ENCODE measurements at regions not wholly inside any gene's neighbourhood (a gene's known extent, or its start where the extent isn't known, plus 50 kb on each side); places are given as distances from the start of the nearest gene placed in this dataset.
A peak's percentile ranks its signal among the peaks of the same experiment; 100 is the strongest.

DNA sequence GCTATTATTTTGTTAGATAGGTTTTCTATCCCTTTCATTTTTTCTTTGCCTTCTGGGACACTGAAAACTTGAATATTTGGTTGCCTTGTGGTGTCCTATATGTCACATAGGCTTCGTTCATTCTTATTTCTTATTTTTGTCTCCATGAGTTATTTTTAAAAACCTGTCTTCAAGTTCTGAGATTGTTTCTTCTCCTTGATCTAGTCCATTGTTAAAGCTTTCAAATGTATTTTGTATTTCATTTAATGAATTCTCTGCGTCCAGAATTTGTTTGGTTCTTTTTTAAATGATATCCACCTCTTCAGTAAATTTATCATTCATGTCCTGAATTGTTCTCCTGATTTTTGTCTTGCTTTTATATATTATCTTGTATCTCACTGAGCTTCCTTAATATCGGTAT, 243.2 kb upstream of the BMP2 start:
- Histone ChIP-seq H3K4me3 (ENCODE audit: low read length) (no peak overlapping the region), H3K27ac (ENCODE audit: low read depth, low read length) (no peak overlapping the region), H3F3A (ENCODE audit: control insufficient read depth, insufficient read depth) (no peaks in the 10 kb centered on the region), H3K79me2 (ENCODE audit: control insufficient read depth, low read length) (no peaks in the 10 kb centered on the region), H4K20me1 (ENCODE audit: control insufficient read depth, insufficient read depth, low read depth, low read length) (no peaks in the 10 kb centered on the region), H3K9me2 (replicated peaks; ENCODE audit: control insufficient read depth, low read length) (no peaks in the 10 kb centered on the region), H3K36me3 (ENCODE audit: control insufficient read depth, low read length) (no peaks in the 10 kb centered on the region), H3K9me3 (ENCODE audit: control insufficient read depth, insufficient read depth, low read length) (peaks cover 7% of the 10 kb centered on the region; the same call in 1 of the 2 replicates), H3K4me2 (ENCODE audit: low read length) (no peak overlapping the region), H3K27me3 (ENCODE audit: control insufficient read depth, low read length) (no peaks in the 10 kb centered on the region), H3K4me1 (ENCODE audit: control insufficient read depth, low read length) (no peaks in the 10 kb centered on the region)
- TF ChIP-seq, protein P1, sequence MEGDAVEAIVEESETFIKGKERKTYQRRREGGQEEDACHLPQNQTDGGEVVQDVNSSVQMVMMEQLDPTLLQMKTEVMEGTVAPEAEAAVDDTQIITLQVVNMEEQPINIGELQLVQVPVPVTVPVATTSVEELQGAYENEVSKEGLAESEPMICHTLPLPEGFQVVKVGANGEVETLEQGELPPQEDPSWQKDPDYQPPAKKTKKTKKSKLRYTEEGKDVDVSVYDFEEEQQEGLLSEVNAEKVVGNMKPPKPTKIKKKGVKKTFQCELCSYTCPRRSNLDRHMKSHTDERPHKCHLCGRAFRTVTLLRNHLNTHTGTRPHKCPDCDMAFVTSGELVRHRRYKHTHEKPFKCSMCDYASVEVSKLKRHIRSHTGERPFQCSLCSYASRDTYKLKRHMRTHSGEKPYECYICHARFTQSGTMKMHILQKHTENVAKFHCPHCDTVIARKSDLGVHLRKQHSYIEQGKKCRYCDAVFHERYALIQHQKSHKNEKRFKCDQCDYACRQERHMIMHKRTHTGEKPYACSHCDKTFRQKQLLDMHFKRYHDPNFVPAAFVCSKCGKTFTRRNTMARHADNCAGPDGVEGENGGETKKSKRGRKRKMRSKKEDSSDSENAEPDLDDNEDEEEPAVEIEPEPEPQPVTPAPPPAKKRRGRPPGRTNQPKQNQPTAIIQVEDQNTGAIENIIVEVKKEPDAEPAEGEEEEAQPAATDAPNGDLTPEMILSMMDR (IDR thresholded peaks at IDR 0.05; ENCODE audit: low read depth, low read length, poor library complexity, severe bottlenecking) = no peak
- no peak for TF ChIP-seq EZH2phosphoT487 (IDR thresholded peaks at IDR 0.05; ENCODE audit: borderline replicate concordance, low read length)

DNA sequence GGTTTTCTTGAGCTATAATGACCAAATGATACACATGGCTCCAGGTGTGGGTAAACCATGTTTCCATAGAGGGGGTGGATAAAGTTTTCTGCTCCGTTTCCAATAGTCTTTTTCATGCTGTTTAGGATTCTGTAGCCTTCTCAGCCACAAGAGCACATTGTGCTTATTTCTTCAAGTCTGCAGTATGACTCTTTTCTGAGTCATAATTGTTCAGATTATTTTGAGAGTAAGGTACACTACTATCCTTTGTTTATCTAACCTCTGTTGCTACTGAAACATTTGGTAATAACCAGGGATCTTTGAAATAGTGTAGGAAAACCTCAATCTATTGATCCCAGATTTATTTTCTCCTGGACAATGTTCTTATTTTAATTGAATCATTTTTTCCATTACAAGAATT, 247.9 kb upstream of the BMP2 start:
- no peaks in the 10 kb centered on the region for H3K9me3 ChIP-seq (ENCODE audit: control insufficient read depth, insufficient read depth, low read length)
- TF ChIP-seq EZH2phosphoT487 (IDR thresholded peaks at IDR 0.05; ENCODE audit: borderline replicate concordance, low read length) = no peak
- TF ChIP-seq, protein P1 (IDR thresholded peaks at IDR 0.05; ENCODE audit: low read depth, low read length, poor library complexity, severe bottlenecking) = no peak
- no peak overlapping the region for H3K27ac ChIP-seq (ENCODE audit: low read depth, low read length)
- H3K4me1 ChIP-seq (ENCODE audit: control insufficient read depth, low read length) = peaks cover 18% of the 10 kb centered on the region
- no peaks in the 10 kb centered on the region for H3K79me2 ChIP-seq (ENCODE audit: control insufficient read depth, low read length)
- H3K4me2 ChIP-seq (ENCODE audit: low read length) = no peak overlapping the region
- no peak overlapping the region for H3K4me3 ChIP-seq (ENCODE audit: low read length)
- no peaks in the 10 kb centered on the region for H4K20me1 ChIP-seq (ENCODE audit: control insufficient read depth, insufficient read depth, low read depth, low read length)
- H3F3A ChIP-seq (ENCODE audit: control insufficient read depth, insufficient read depth) = no peaks in the 10 kb centered on the region
- H3K27me3 ChIP-seq (ENCODE audit: control insufficient read depth, low read length) = no peaks in the 10 kb centered on the region
- H3K36me3 ChIP-seq (ENCODE audit: control insufficient read depth, low read length) = no peaks in the 10 kb centered on the region
- H3K9me2 ChIP-seq (replicated peaks; ENCODE audit: control insufficient read depth, low read length) = no peaks in the 10 kb centered on the region

DNA sequence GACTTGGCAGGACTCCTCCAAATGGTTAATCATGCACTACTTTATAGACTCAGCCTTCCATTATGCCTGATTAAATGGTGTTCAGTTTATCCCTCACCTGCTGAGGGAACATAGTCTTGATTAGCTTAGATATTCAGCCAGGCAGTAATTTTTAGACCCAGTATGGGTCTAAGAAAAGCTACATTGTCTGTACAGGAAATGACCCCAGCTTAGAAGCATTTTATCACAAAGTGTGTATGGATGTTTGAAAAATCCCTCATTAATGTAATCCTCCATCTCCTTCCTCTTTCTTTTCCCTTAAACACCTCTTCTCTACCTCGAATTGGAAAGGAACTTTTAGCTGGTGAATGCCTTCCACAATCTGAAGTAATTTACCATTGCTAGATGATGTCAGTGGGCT, 252.2 kb upstream of the BMP2 start:
- H3F3A ChIP-seq (ENCODE audit: control insufficient read depth, insufficient read depth) = 0 out of 2 replicates have a peak, but pooled peaks cover 5% of the 10 kb centered on the region
- TF ChIP-seq, protein P1 (IDR thresholded peaks at IDR 0.05; ENCODE audit: low read depth, low read length, poor library complexity, severe bottlenecking) = no peak
- no peak for TF ChIP-seq EZH2phosphoT487 (IDR thresholded peaks at IDR 0.05; ENCODE audit: borderline replicate concordance, low read length)
- H3K4me1 ChIP-seq (ENCODE audit: control insufficient read depth, low read length) = peaks cover 56% of the 10 kb centered on the region
- no peaks in the 10 kb centered on the region for H3K9me3 ChIP-seq (ENCODE audit: control insufficient read depth, insufficient read depth, low read length)
- no peaks in the 10 kb centered on the region for H3K36me3 ChIP-seq (ENCODE audit: control insufficient read depth, low read length)
- no peaks in the 10 kb centered on the region for H3K9me2 ChIP-seq (replicated peaks; ENCODE audit: control insufficient read depth, low read length)
- peak overlapping the region; percentile 47 for H3K4me2 ChIP-seq (ENCODE audit: low read length)
- no peak overlapping the region for H3K27ac ChIP-seq (ENCODE audit: low read depth, low read length)
- no peaks in the 10 kb centered on the region for H3K27me3 ChIP-seq (ENCODE audit: control insufficient read depth, low read length)
- peak overlapping the region; percentile 14 for H3K4me3 ChIP-seq (ENCODE audit: low read length)
- H4K20me1 ChIP-seq (ENCODE audit: control insufficient read depth, insufficient read depth, low read depth, low read length) = no peaks in the 10 kb centered on the region
- H3K79me2 ChIP-seq (ENCODE audit: control insufficient read depth, low read length) = no peaks in the 10 kb centered on the region
